ENCODE measurements at regions not wholly inside any gene's neighbourhood (a gene's known extent, or its start where the extent isn't known, plus 50 kb on each side); places are given as distances from the start of the nearest gene placed in this dataset.

- TF ChIP-seq REST (IDR thresholded peaks at IDR 0.05; ENCODE audit: low read depth, low read length) (no peak), MAX (IDR thresholded peaks at IDR 0.05; ENCODE audit: low read depth) (no peak), MEF2A (IDR thresholded peaks at IDR 0.05; ENCODE audit: borderline replicate concordance, low read depth) (no peak)
These were observed 58.0 kb upstream of the IFNAR2 start (continued) for GRCh38 chr21:33171616-33172169.

DNA sequence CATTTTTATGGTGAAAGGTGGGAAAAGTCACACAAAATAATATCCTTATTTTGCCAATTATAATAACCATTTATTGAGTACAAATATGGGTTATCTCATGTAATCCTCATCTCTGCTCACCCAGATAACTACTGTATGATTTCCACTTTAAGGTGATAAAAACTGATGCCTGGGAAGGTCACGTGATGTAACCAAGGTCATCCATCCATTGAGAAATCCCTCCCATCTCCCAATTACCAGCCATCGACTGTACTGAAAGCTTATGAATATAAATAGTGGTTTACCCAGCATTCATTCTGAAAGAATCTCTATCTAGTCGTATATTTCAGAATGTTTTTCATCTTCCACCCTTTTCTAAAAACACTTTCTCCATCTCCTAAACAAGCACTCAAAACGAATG is 55.0 kb upstream of the IFNAR2 start:
- Histone ChIP-seq H2AFZ (ENCODE audit: low read depth) (no peak overlapping the region), H3K79me2 (ENCODE audit: insufficient read depth) (no peaks in the 10 kb centered on the region), H3K4me1 (ENCODE audit: control insufficient read depth in 1 of 2, insufficient read depth in 2 of 2, low read depth in 1 of 2, low read length in 1 of 2) (no peaks in the 10 kb centered on the region), H3K9me3 (no peaks in the 10 kb centered on the region), H3K4me2 (no peak overlapping the region), H3K4me3 (ENCODE audit: low read depth in 2 of 2, low read length in 1 of 2) (no peak overlapping the region), H3F3A (replicated peaks; ENCODE audit: insufficient read depth) (no peaks in the 10 kb centered on the region), H3K27me3 (ENCODE audit: insufficient read depth) (peaks cover 67% of the 10 kb centered on the region), H3K9ac (no peak overlapping the region), H4K20me1 (ENCODE audit: insufficient read depth) (no peaks in the 10 kb centered on the region), H3K27ac (ENCODE audit: low read depth in 2 of 2, low read length in 1 of 2) (no peak overlapping the region), H3K9me2 (no peaks in the 10 kb centered on the region), H3K36me3 (replicated peaks in 1 of 2; ENCODE audit: control insufficient read depth in 1 of 2, insufficient read depth in 2 of 2, low read length in 1 of 2) (no peaks in the 10 kb centered on the region)
- WGBS (ENCODE audit: low lambda C conversion rate) = 1% methylated on average over 4 of the region's 4 CpGs
- TF ChIP-seq MEF2A (IDR thresholded peaks at IDR 0.05; ENCODE audit: borderline replicate concordance, low read depth) (no peak), MXI1 (IDR thresholded peaks at IDR 0.05; ENCODE audit: low read depth, low read length) (no peak), RXRA (IDR thresholded peaks at IDR 0.05; ENCODE audit: borderline replicate concordance, low read depth) (no peak), EP300 (IDR thresholded peaks at IDR 0.05; ENCODE audit: borderline replicate concordance in 1 of 2, low read depth in 1 of 2, low read length in 1 of 2) (no peak), SMC3 (IDR thresholded peaks at IDR 0.05; ENCODE audit: low read depth, low read length) (no peak), TCF12 (IDR thresholded peaks at IDR 0.05) (no peak), TEAD4 (IDR thresholded peaks at IDR 0.05; ENCODE audit: borderline replicate concordance, insufficient read depth) (no peak), GABPA (IDR thresholded peaks at IDR 0.05; ENCODE audit: low read depth) (no peak), SIN3A (IDR thresholded peaks at IDR 0.05; ENCODE audit: borderline replicate concordance, low read depth, low read length) (no peak), NRF1 (IDR thresholded peaks at IDR 0.05; ENCODE audit: low read depth, low read length) (no peak), PBX3 (IDR thresholded peaks at IDR 0.05) (no peak), FOXJ3 (CRISPR knock-in tag; IDR thresholded peaks at IDR 0.05) (no peak), CTCF (IDR thresholded peaks at IDR 0.05) (no peak), ZBTB33 (IDR thresholded peaks at IDR 0.05; ENCODE audit: borderline replicate concordance, low read depth) (no peak), ELF1 (IDR thresholded peaks at IDR 0.05) (no peak), FOXM1 (IDR thresholded peaks at IDR 0.05; ENCODE audit: low read depth) (no peak)
- TF ChIP-seq, protein P1, sequence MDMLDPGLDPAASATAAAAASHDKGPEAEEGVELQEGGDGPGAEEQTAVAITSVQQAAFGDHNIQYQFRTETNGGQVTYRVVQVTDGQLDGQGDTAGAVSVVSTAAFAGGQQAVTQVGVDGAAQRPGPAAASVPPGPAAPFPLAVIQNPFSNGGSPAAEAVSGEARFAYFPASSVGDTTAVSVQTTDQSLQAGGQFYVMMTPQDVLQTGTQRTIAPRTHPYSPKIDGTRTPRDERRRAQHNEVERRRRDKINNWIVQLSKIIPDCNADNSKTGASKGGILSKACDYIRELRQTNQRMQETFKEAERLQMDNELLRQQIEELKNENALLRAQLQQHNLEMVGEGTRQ (IDR thresholded peaks at IDR 0.05; ENCODE audit: borderline replicate concordance, low read depth, low read length) = no peak
- no peak for DNase-seq
- CTCF ChIA-PET = interaction anchor here (1.2 kb wide), 1 partner anchor 25 kb away, joined by 3 read pairs; no protein-coding TSS in a partner anchor
- POLR2A ChIA-PET = no interaction called here
